H1 (cell line): ENCODE measurements at regions not wholly inside any gene's neighbourhood (a gene's known extent, or its start where the extent isn't known, plus 50 kb on each side); places are given as distances from the start of the nearest gene placed in this dataset.

Source experiments
- CTCF ChIA-PET: fragments of 300-600 bp; sonication (Branson Sonifier 250); formaldehyde crosslinking; loops from one replicate; lab custom pipeline; 2021; ENCODE audit not compliant: partially characterized antibody; lab: Charles Lee
- POLR2A ChIA-PET: fragments of 300-600 bp; sonication (Branson Sonifier 250); formaldehyde crosslinking; loops from one replicate; lab custom pipeline; 2021; ENCODE audit warnings: inconsistent platforms; ENCODE audit not compliant: partially characterized antibody; lab: Charles Lee
- DNase-seq, 2 experiments: peaks; one replicate each; pipeline versions ENCODE4 v3.0.0 to v3.0.0-alpha.2; 2010 to 2022; ENCODE audit warnings: low spot score in 2 of 2, low read depth in 1 of 2, mixed read lengths in 1 of 2
- FAIRE-seq: peaks from 2 replicates; lab custom pipeline; 2011; peaks lifted over from hg19 to GRCh38; lab: Jason Lieb, UNC
- H2AFZ ChIP-seq: 2 replicates; pipeline ENCODE4 v1.8.1; 2012; ENCODE audit warnings: low read length, inconsistent platforms
- H2AK5ac ChIP-seq: 2 replicates; pipeline ENCODE4 v1.6.1; 2013; ENCODE audit warnings: low read depth, low read length
- H2BK120ac ChIP-seq: replicated peaks from 2 replicates; pipeline ENCODE3; 2013; ENCODE audit warnings: low read depth, low read length, inconsistent platforms
- H2BK12ac ChIP-seq: 2 replicates; pipeline ENCODE4 v1.6.1; 2013; ENCODE audit warnings: low read depth, low read length
- H2BK15ac ChIP-seq: 2 replicates; pipeline ENCODE4 v1.6.1; 2013; ENCODE audit warnings: low read length
- H2BK20ac ChIP-seq: 2 replicates; pipeline ENCODE4 v1.6.1; 2013; ENCODE audit warnings: low read length
- H2BK5ac ChIP-seq: 2 replicates; pipeline ENCODE4 v1.6.1; 2013; ENCODE audit warnings: low read depth, low read length
- H3K14ac ChIP-seq: 2 replicates; pipeline ENCODE4 v1.6.1; 2013; ENCODE audit warnings: inconsistent platforms; ENCODE audit not compliant: insufficient read length
- H3K18ac ChIP-seq: 2 replicates; pipeline ENCODE4 v1.6.1; 2013; ENCODE audit warnings: low read length; ENCODE audit errors: extremely low read depth
- H3K23ac ChIP-seq: 2 replicates; pipeline ENCODE4 v1.6.1; 2013; ENCODE audit warnings: inconsistent platforms; ENCODE audit not compliant: insufficient read length
- H3K23me2 ChIP-seq: 2 replicates; pipeline ENCODE4 v1.6.1; 2013; ENCODE audit warnings: low read depth, low read length
- H3K27ac ChIP-seq: 2 replicates; pipeline ENCODE4 v1.6.1; 2011; ENCODE audit warnings: low read depth, low read length, inconsistent platforms
- H3K27me3 ChIP-seq, 4 experiments: replicated peaks in 1 of 4; 1 replicate in 1 of 4; 2 replicates in 3 of 4; pipeline versions ENCODE4 v1.6.1 to v1.8.1; 2011 to 2013; ENCODE audit warnings: low read length in 3 of 4, mild to moderate bottlenecking in 3 of 4, inconsistent platforms in 2 of 4, mixed read lengths in 2 of 4, moderate library complexity in 1 of 4; ENCODE audit not compliant: control insufficient read depth in 3 of 4, insufficient read depth in 3 of 4; ENCODE audit errors: extremely low read depth in 1 of 4
- H3K36me3 ChIP-seq, 4 experiments: 2 replicates each; pipeline versions ENCODE4 v1.6.1 to v1.8.1; 2011 to 2013; ENCODE audit warnings: mild to moderate bottlenecking in 4 of 4, low read length in 3 of 4, moderate library complexity in 2 of 4, control low read depth in 1 of 4, inconsistent platforms in 1 of 4; ENCODE audit not compliant: insufficient read depth in 4 of 4, control insufficient read depth in 2 of 4
- H3K4ac ChIP-seq: replicated peaks from 2 replicates; pipeline ENCODE3; 2013; ENCODE audit warnings: low read length, low read depth, mixed read lengths, inconsistent platforms; ENCODE audit not compliant: insufficient read length
- H3K4me1 ChIP-seq, 4 experiments: replicated peaks in 1 of 4; 1 replicate in 1 of 4; 2 replicates in 3 of 4; pipeline versions ENCODE4 v1.6.1 to v1.8.1; 2011 to 2013; ENCODE audit warnings: low read length in 3 of 4, inconsistent platforms in 2 of 4, mixed read lengths in 1 of 4; ENCODE audit not compliant: insufficient read depth in 4 of 4, control insufficient read depth in 3 of 4
- H3K4me2 ChIP-seq, 2 experiments: 2 replicates each; pipeline versions ENCODE4 v1.6.1 to v1.8.1; 2011 to 2013; ENCODE audit warnings: low read depth in 2 of 2, low read length in 2 of 2, control low read depth in 1 of 2, inconsistent platforms in 1 of 2, mild to moderate bottlenecking in 1 of 2; ENCODE audit not compliant: insufficient read depth in 1 of 2
- H3K4me3 ChIP-seq, 4 experiments: fragments of 200-600, 300-600 bp in 1 of 4; sonication (generic), shearing (Covaris generic), sonication (Bioruptor Twin) in 1 of 4; 2 replicates each; pipeline versions ENCODE4 v1.5.1 to v1.8.1; 2011 to 2016; ENCODE audit warnings: low read length in 4 of 4, low read depth in 3 of 4, control low read depth in 2 of 4, inconsistent platforms in 2 of 4, mild to moderate bottlenecking in 2 of 4, mixed read lengths in 1 of 4, moderate library complexity in 1 of 4; ENCODE audit not compliant: insufficient read depth in 2 of 4; ENCODE audit errors: extremely low read depth in 1 of 4
- H3K56ac ChIP-seq: replicated peaks from 2 replicates; pipeline ENCODE3; 2013; ENCODE audit warnings: low read depth, mild to moderate bottlenecking, mixed read lengths, low read length, inconsistent platforms; ENCODE audit not compliant: insufficient read length
- H3K79me1 ChIP-seq: 2 replicates; pipeline ENCODE4 v1.6.1; 2013; ENCODE audit warnings: low read depth, low read length, control low read depth
- H3K79me2 ChIP-seq, 2 experiments: 2 replicates each; pipeline versions ENCODE4 v1.6.1 to v1.8.1; 2012 to 2013; ENCODE audit warnings: low read length in 2 of 2, mild to moderate bottlenecking in 2 of 2, inconsistent platforms in 1 of 2; ENCODE audit not compliant: insufficient read depth in 2 of 2, control insufficient read depth in 1 of 2
- H3K9ac ChIP-seq, 4 experiments: replicated peaks in 1 of 4; 1 replicate in 1 of 4; 2 replicates in 3 of 4; pipeline versions ENCODE4 v1.6.1 to v1.8.1; 2011 to 2013; ENCODE audit warnings: low read depth in 3 of 4, low read length in 3 of 4, control low read depth in 2 of 4, mild to moderate bottlenecking in 2 of 4, moderate library complexity in 2 of 4, inconsistent platforms in 1 of 4; ENCODE audit errors: extremely low read depth in 1 of 4
- H3K9me3 ChIP-seq, 2 experiments: 2 replicates each; pipeline versions ENCODE4 v1.6.1 to v1.8.1; 2012 to 2013; ENCODE audit warnings: mild to moderate bottlenecking in 2 of 2, moderate library complexity in 2 of 2, control low read depth in 1 of 2, inconsistent platforms in 1 of 2, low read depth in 1 of 2, low read length in 1 of 2, mixed read lengths in 1 of 2; ENCODE audit not compliant: insufficient read depth in 2 of 2
- H4K20me1 ChIP-seq, 2 experiments: replicated peaks in 1 of 2; 2 replicates each; pipeline versions ENCODE3 to v1.8.1; 2011 to 2013; ENCODE audit warnings: inconsistent platforms in 2 of 2, low read length in 2 of 2, mild to moderate bottlenecking in 1 of 2; ENCODE audit not compliant: insufficient read depth in 2 of 2, control insufficient read depth in 1 of 2
- H4K5ac ChIP-seq: 2 replicates; pipeline ENCODE4 v1.6.1; 2013; ENCODE audit warnings: low read length, low read depth, mixed read lengths, inconsistent platforms; ENCODE audit not compliant: insufficient read length
- H4K8ac ChIP-seq: 2 replicates; pipeline ENCODE4 v1.8.0; 2013; ENCODE audit warnings: mild to moderate bottlenecking, moderate library complexity, low read length, inconsistent platforms; ENCODE audit not compliant: insufficient read depth; ENCODE audit errors: extremely low read depth
- H4K91ac ChIP-seq: replicated peaks from 2 replicates; pipeline ENCODE3; 2013; ENCODE audit warnings: low read length, mixed read lengths, inconsistent platforms; ENCODE audit not compliant: insufficient read length
- EZH2 ChIP-seq: fragments of 200-600 bp; sonication (generic); IDR thresholded peaks from 2 replicates; pipeline ENCODE4 v1.7.1; 2012; ENCODE audit warnings: low read depth, mild to moderate bottlenecking, moderate library complexity, low read length, inconsistent platforms; ENCODE audit not compliant: severe bottlenecking
- KDM4A ChIP-seq: IDR thresholded peaks from one replicate; pipeline ENCODE4 v1.7.1; 2012; ENCODE audit warnings: low read depth, mild to moderate bottlenecking, moderate library complexity, low read length, inconsistent platforms; ENCODE audit not compliant: severe bottlenecking
- WGBS, 2 experiments: shearing (Covaris generic) in 1 of 2; methylation state at CpG; one replicate each; pipeline versions ENCODE4 v1.1.6 to v1.1.7; 2013 to 2015; ENCODE audit warnings: low lambda C conversion rate in 2 of 2, mixed read lengths in 2 of 2, inconsistent platforms in 1 of 2, low coverage in 1 of 2, missing lambda C conversion rate in 1 of 2; ENCODE audit not compliant: insufficient replicate concordance in 2 of 2, insufficient coverage in 1 of 2, insufficient read length in 1 of 2; ENCODE audit errors: extremely low coverage in 1 of 2, missing lambda C conversion rate in 1 of 2; 5-methylcytosine and 5-hydroxymethylcytosine counted together

GRCh38 chr1:176338877-176339276 is 124.1 kb upstream of the PAPPA2 start:
- Histone ChIP-seq H2BK12ac (no peak overlapping the region), H3K4me1 (no peaks in the 10 kb centered on the region), H2BK120ac (no peak overlapping the region), H2BK15ac (no peak overlapping the region), H3K79me1 (no peaks in the 10 kb centered on the region), H3K4ac (no peak overlapping the region), H3K23ac (no peak overlapping the region), H3K27me3 (no peaks in the 10 kb centered on the region), H3K4me3 (no peak overlapping the region), H4K5ac (no peak overlapping the region), H3K23me2 (no peaks in the 10 kb centered on the region), H3K27ac (no peak overlapping the region), H4K91ac (no peak overlapping the region), H3K56ac (no peak overlapping the region), H3K79me2 (no peaks in the 10 kb centered on the region), H2AFZ (no peak overlapping the region; the same call in 1 of the 2 replicates), H3K14ac (no peak overlapping the region), H2AK5ac (no peak overlapping the region), H3K9ac (no peak overlapping the region), H3K4me2 (no peak overlapping the region), H2BK20ac (no peak overlapping the region), H3K9me3 (peaks cover 0 to under 1% of the 10 kb centered on the region in 2 experiments; a peak in 1 of 4 replicates), H4K20me1 (no peaks in the 10 kb centered on the region), H2BK5ac (no peak overlapping the region), H4K8ac (no peak overlapping the region), H3K18ac (no peak overlapping the region), H3K36me3 (no peaks in the 10 kb centered on the region)
- no peak for FAIRE-seq
- POLR2A ChIA-PET, result no interaction called here
- 89% methylated on average over 6 of the region's 6 CpGs; no CpG with 5 or more reads in 1 of the 2 experiments for WGBS, 2 experiments
- TF ChIP-seq EZH2 (no peak), KDM4A (no peak)
- DNase-seq, result no peak
- CTCF ChIA-PET, result no interaction called here
